ENCODE measurements at regions not wholly inside any gene's neighbourhood (a gene's known extent, or its start where the extent isn't known, plus 50 kb on each side); places are given as distances from the start of the nearest gene placed in this dataset.
"Not testable (repeated sequence)": the region's sequence is repeated elsewhere in the genome, so short reads cannot be mapped to it uniquely, and the experiment has no call there.

- Histone ChIP-seq H4K20me1 (no peaks in the 10 kb centered on the region), H3K4me2 (no peak overlapping the region), H3K4me3 (no peak overlapping the region), H3K36me3 (no peaks in the 10 kb centered on the region), H3K27ac (no peak overlapping the region), H3K4me1 (peaks cover 0 to 8% (median 5%) of the 10 kb centered on the region in 10 experiments; a peak in 15 of 20 replicates), H3K27me3 (no peaks in the 10 kb centered on the region), H3K9ac (no peak overlapping the region), H3K9me3 (replicated peaks in 1 of 11) (no peaks in the 10 kb centered on the region)
- TF ChIP-seq Cebpa-rat (IDR thresholded peaks at IDR 0.05), result no peak
Measured at GRCh38 chr12:105485321-105485910, 154.9 kb downstream of the C12orf75 start.

- H3K4me1 ChIP-seq, result peaks cover 0 to 12% (median 8%) of the 10 kb centered on the region in 10 experiments; a peak in 15 of 20 replicates
- no peak overlapping the region for H3K9ac ChIP-seq
- H3K27ac ChIP-seq, result no peak overlapping the region
- no peak overlapping the region for H3K4me3 ChIP-seq
- no peaks in the 10 kb centered on the region for H3K27me3 ChIP-seq
- TF ChIP-seq Cebpa-rat (IDR thresholded peaks at IDR 0.05), result no peak
- H3K9me3 ChIP-seq (replicated peaks in 1 of 11), result no peaks in the 10 kb centered on the region
- H3K4me2 ChIP-seq, result no peak overlapping the region
- H3K36me3 ChIP-seq, result no peaks in the 10 kb centered on the region
- no peaks in the 10 kb centered on the region for H4K20me1 ChIP-seq
Measured at GRCh38 chr12:105485921-105486320, 155.4 kb downstream of the C12orf75 start.

- Histone ChIP-seq H3K27me3 (no peaks in the 10 kb centered on the region), H3K4me2 (no peak overlapping the region), H3K36me3 (no peaks in the 10 kb centered on the region), H3K27ac (no peak overlapping the region), H3K9me3 (replicated peaks in 1 of 11) (no peaks in the 10 kb centered on the region), H4K20me1 (no peaks in the 10 kb centered on the region), H3K9ac (no peak overlapping the region), H3K4me3 (no peak overlapping the region), H3K4me1 (peaks cover 0 to 12% (median 8%) of the 10 kb centered on the region in 10 experiments; a peak in 15 of 20 replicates)
- TF ChIP-seq Cebpa-rat (IDR thresholded peaks at IDR 0.05), result no peak
Measured at GRCh38 chr12:105487963-105488362, 157.5 kb downstream of the C12orf75 start.

- Histone ChIP-seq H3K9ac (no peak overlapping the region), H3K4me2 (no peak overlapping the region), H3K27me3 (no peaks in the 10 kb centered on the region), H3K4me1 (peaks cover 0 to 12% (median 8%) of the 10 kb centered on the region in 10 experiments; a peak in 15 of 20 replicates), H3K9me3 (replicated peaks in 1 of 11) (peaks cover 7 to 34% (median 21%) of the 10 kb centered on the region in 11 experiments; a peak in 21 of 22 replicates), H3K27ac (no peak overlapping the region), H3K4me3 (no peak overlapping the region), H4K20me1 (no peaks in the 10 kb centered on the region), H3K36me3 (no peaks in the 10 kb centered on the region)
- peak in 1 of 11 experiments; percentile 42; a peak in 1 of 22 replicates for TF ChIP-seq Cebpa-rat (IDR thresholded peaks at IDR 0.05)
Measured at GRCh38 chr12:105492591-105493545, 162.4 kb downstream of the C12orf75 start.

- Histone ChIP-seq H3K36me3 (no peaks in the 10 kb centered on the region), H4K20me1 (no peaks in the 10 kb centered on the region), H3K9me3 (replicated peaks in 1 of 11) (peaks cover 13 to 41% (median 28%) of the 10 kb centered on the region in 11 experiments; a peak in 21 of 22 replicates), H3K9ac (no peak overlapping the region), H3K27me3 (peaks cover 0 to 10% (median 0%) of the 10 kb centered on the region in 11 experiments; a peak in 4 of 22 replicates), H3K4me2 (peak overlapping the region in 1 of 11 experiments; percentile 14; a peak in 3 of 22 replicates), H3K27ac (no peak overlapping the region), H3K4me3 (no peak overlapping the region), H3K4me1 (peaks cover 5 to 27% (median 16%) of the 10 kb centered on the region in 10 experiments; a peak in 19 of 20 replicates)
- no peak for TF ChIP-seq Cebpa-rat (IDR thresholded peaks at IDR 0.05)
Measured at GRCh38 chr12:105499205-105499604, 168.7 kb downstream of the C12orf75 start.

- Histone ChIP-seq H3K4me1 (peaks cover 5 to 27% (median 16%) of the 10 kb centered on the region in 10 experiments; a peak in 19 of 20 replicates), H3K4me3 (peak overlapping the region in 1 of 10 experiments; percentile 11; a peak in 1 of 20 replicates), H3K9me3 (replicated peaks in 1 of 11) (peaks cover 13 to 28% (median 18%) of the 10 kb centered on the region in 11 experiments; a peak in 21 of 22 replicates), H3K4me2 (peak overlapping the region; percentile 48 to 79 (median 68)), H3K27ac (peak overlapping the region in 3 of 11 experiments; percentile 25 to 54 (median 37); a peak in 4 of 22 replicates)
- H3K27me3 ChIP-seq, H4K20me1 ChIP-seq, H3K36me3 ChIP-seq, H3K9ac ChIP-seq: not testable (repeated sequence)
- TF ChIP-seq Cebpa-rat (IDR thresholded peaks at IDR 0.05), result peak in 1 of 11 experiments; percentile 55; a peak in 2 of 22 replicates
Measured at GRCh38 chr12:105500676-105501075, 170.2 kb downstream of the C12orf75 start.

- H3K27ac ChIP-seq, result no peak overlapping the region
- TF ChIP-seq Cebpa-rat (IDR thresholded peaks at IDR 0.05), result no peak
Measured at GRCh38 chr12:105502426-105502930, 172.0 kb downstream of the C12orf75 start.

GRCh38 chr12:105503619-105504018 is 173.1 kb downstream of the C12orf75 start:
- Histone ChIP-seq H3K9me3 (replicated peaks in 1 of 11) (peaks cover 0 to 2% (median under 1%) of the 10 kb centered on the region in 11 experiments; a peak in 2 of 22 replicates), H3K27ac (no peak overlapping the region), H4K20me1 (no peaks in the 10 kb centered on the region), H3K27me3 (peaks cover 0 to 10% (median 0%) of the 10 kb centered on the region in 11 experiments; a peak in 4 of 22 replicates), H3K36me3 (no peaks in the 10 kb centered on the region), H3K4me3 (no peak overlapping the region), H3K9ac (no peak overlapping the region), H3K4me1 (peaks cover 5 to 27% (median 16%) of the 10 kb centered on the region in 10 experiments; a peak in 19 of 20 replicates), H3K4me2 (no peak overlapping the region)
- no peak for TF ChIP-seq Cebpa-rat (IDR thresholded peaks at IDR 0.05)

More at GRCh38 chr12:105502426-105502930, 172.0 kb downstream of the C12orf75 start:
- H3K36me3 ChIP-seq, result no peaks in the 10 kb centered on the region
- H3K4me3 ChIP-seq, result no peak overlapping the region
- no peaks in the 10 kb centered on the region for H4K20me1 ChIP-seq
- H3K4me2 ChIP-seq, result no peak overlapping the region
- peaks cover 5 to 27% (median 16%) of the 10 kb centered on the region in 10 experiments; a peak in 19 of 20 replicates for H3K4me1 ChIP-seq
- H3K9ac ChIP-seq, result no peak overlapping the region
- H3K9me3 ChIP-seq (replicated peaks in 1 of 11), result peaks cover 10 to 13% (median 11%) of the 10 kb centered on the region in 11 experiments; a peak in 21 of 22 replicates
- peaks cover 0 to 10% (median 0%) of the 10 kb centered on the region in 11 experiments; a peak in 4 of 22 replicates for H3K27me3 ChIP-seq

All from BLaER1 treated with 17β-estradiol and CSF1 and Interleukin-3, amounts not matched to agents 10 nM and 100 nM (cell line).